H1 (cell line): ENCODE measurements at regions not wholly inside any gene's neighbourhood (a gene's known extent, or its start where the extent isn't known, plus 50 kb on each side); places are given as distances from the start of the nearest gene placed in this dataset.

ENCODE experiments used
- CTCF ChIA-PET: fragments of 300-600 bp; sonication (Branson Sonifier 250); formaldehyde crosslinking; loops from one replicate; lab custom pipeline; 2021; ENCODE audit not compliant: partially characterized antibody; lab: Charles Lee
- POLR2A ChIA-PET: fragments of 300-600 bp; sonication (Branson Sonifier 250); formaldehyde crosslinking; loops from one replicate; lab custom pipeline; 2021; ENCODE audit warnings: inconsistent platforms; ENCODE audit not compliant: partially characterized antibody; lab: Charles Lee
- DNase-seq, 2 experiments: peaks; one replicate each; pipeline versions ENCODE4 v3.0.0 to v3.0.0-alpha.2; 2010 to 2022; ENCODE audit warnings: low spot score in 2 of 2, low read depth in 1 of 2, mixed read lengths in 1 of 2
- FAIRE-seq: peaks from 2 replicates; lab custom pipeline; 2011; peaks lifted over from hg19 to GRCh38; lab: Jason Lieb, UNC
- H2AFZ ChIP-seq: 2 replicates; pipeline ENCODE4 v1.8.1; 2012; ENCODE audit warnings: low read length, inconsistent platforms
- H2AK5ac ChIP-seq: 2 replicates; pipeline ENCODE4 v1.6.1; 2013; ENCODE audit warnings: low read depth, low read length
- H2BK120ac ChIP-seq: replicated peaks from 2 replicates; pipeline ENCODE3; 2013; ENCODE audit warnings: low read depth, low read length, inconsistent platforms
- H2BK12ac ChIP-seq: 2 replicates; pipeline ENCODE4 v1.6.1; 2013; ENCODE audit warnings: low read depth, low read length
- H2BK15ac ChIP-seq: 2 replicates; pipeline ENCODE4 v1.6.1; 2013; ENCODE audit warnings: low read length
- H2BK20ac ChIP-seq: 2 replicates; pipeline ENCODE4 v1.6.1; 2013; ENCODE audit warnings: low read length
- H2BK5ac ChIP-seq: 2 replicates; pipeline ENCODE4 v1.6.1; 2013; ENCODE audit warnings: low read depth, low read length
- H3K14ac ChIP-seq: 2 replicates; pipeline ENCODE4 v1.6.1; 2013; ENCODE audit warnings: inconsistent platforms; ENCODE audit not compliant: insufficient read length
- H3K18ac ChIP-seq: 2 replicates; pipeline ENCODE4 v1.6.1; 2013; ENCODE audit warnings: low read length; ENCODE audit errors: extremely low read depth
- H3K23ac ChIP-seq: 2 replicates; pipeline ENCODE4 v1.6.1; 2013; ENCODE audit warnings: inconsistent platforms; ENCODE audit not compliant: insufficient read length
- H3K23me2 ChIP-seq: 2 replicates; pipeline ENCODE4 v1.6.1; 2013; ENCODE audit warnings: low read depth, low read length
- H3K27ac ChIP-seq: 2 replicates; pipeline ENCODE4 v1.6.1; 2011; ENCODE audit warnings: low read depth, low read length, inconsistent platforms
- H3K27me3 ChIP-seq, 4 experiments: replicated peaks in 1 of 4; 1 replicate in 1 of 4; 2 replicates in 3 of 4; pipeline versions ENCODE4 v1.6.1 to v1.8.1; 2011 to 2013; ENCODE audit warnings: low read length in 3 of 4, mild to moderate bottlenecking in 3 of 4, inconsistent platforms in 2 of 4, mixed read lengths in 2 of 4, moderate library complexity in 1 of 4; ENCODE audit not compliant: control insufficient read depth in 3 of 4, insufficient read depth in 3 of 4; ENCODE audit errors: extremely low read depth in 1 of 4
- H3K36me3 ChIP-seq, 4 experiments: 2 replicates each; pipeline versions ENCODE4 v1.6.1 to v1.8.1; 2011 to 2013; ENCODE audit warnings: mild to moderate bottlenecking in 4 of 4, low read length in 3 of 4, moderate library complexity in 2 of 4, control low read depth in 1 of 4, inconsistent platforms in 1 of 4; ENCODE audit not compliant: insufficient read depth in 4 of 4, control insufficient read depth in 2 of 4
- H3K4ac ChIP-seq: replicated peaks from 2 replicates; pipeline ENCODE3; 2013; ENCODE audit warnings: low read length, low read depth, mixed read lengths, inconsistent platforms; ENCODE audit not compliant: insufficient read length
- H3K4me1 ChIP-seq, 4 experiments: replicated peaks in 1 of 4; 1 replicate in 1 of 4; 2 replicates in 3 of 4; pipeline versions ENCODE4 v1.6.1 to v1.8.1; 2011 to 2013; ENCODE audit warnings: low read length in 3 of 4, inconsistent platforms in 2 of 4, mixed read lengths in 1 of 4; ENCODE audit not compliant: insufficient read depth in 4 of 4, control insufficient read depth in 3 of 4
- H3K4me2 ChIP-seq, 2 experiments: 2 replicates each; pipeline versions ENCODE4 v1.6.1 to v1.8.1; 2011 to 2013; ENCODE audit warnings: low read depth in 2 of 2, low read length in 2 of 2, control low read depth in 1 of 2, inconsistent platforms in 1 of 2, mild to moderate bottlenecking in 1 of 2; ENCODE audit not compliant: insufficient read depth in 1 of 2
- H3K4me3 ChIP-seq, 4 experiments: fragments of 200-600, 300-600 bp in 1 of 4; sonication (generic), shearing (Covaris generic), sonication (Bioruptor Twin) in 1 of 4; 2 replicates each; pipeline versions ENCODE4 v1.5.1 to v1.8.1; 2011 to 2016; ENCODE audit warnings: low read length in 4 of 4, low read depth in 3 of 4, control low read depth in 2 of 4, inconsistent platforms in 2 of 4, mild to moderate bottlenecking in 2 of 4, mixed read lengths in 1 of 4, moderate library complexity in 1 of 4; ENCODE audit not compliant: insufficient read depth in 2 of 4; ENCODE audit errors: extremely low read depth in 1 of 4
- H3K56ac ChIP-seq: replicated peaks from 2 replicates; pipeline ENCODE3; 2013; ENCODE audit warnings: low read depth, mild to moderate bottlenecking, mixed read lengths, low read length, inconsistent platforms; ENCODE audit not compliant: insufficient read length
- H3K79me1 ChIP-seq: 2 replicates; pipeline ENCODE4 v1.6.1; 2013; ENCODE audit warnings: low read depth, low read length, control low read depth
- H3K79me2 ChIP-seq, 2 experiments: 2 replicates each; pipeline versions ENCODE4 v1.6.1 to v1.8.1; 2012 to 2013; ENCODE audit warnings: low read length in 2 of 2, mild to moderate bottlenecking in 2 of 2, inconsistent platforms in 1 of 2; ENCODE audit not compliant: insufficient read depth in 2 of 2, control insufficient read depth in 1 of 2
- H3K9ac ChIP-seq, 4 experiments: replicated peaks in 1 of 4; 1 replicate in 1 of 4; 2 replicates in 3 of 4; pipeline versions ENCODE4 v1.6.1 to v1.8.1; 2011 to 2013; ENCODE audit warnings: low read depth in 3 of 4, low read length in 3 of 4, control low read depth in 2 of 4, mild to moderate bottlenecking in 2 of 4, moderate library complexity in 2 of 4, inconsistent platforms in 1 of 4; ENCODE audit errors: extremely low read depth in 1 of 4
- H3K9me3 ChIP-seq, 2 experiments: 2 replicates each; pipeline versions ENCODE4 v1.6.1 to v1.8.1; 2012 to 2013; ENCODE audit warnings: mild to moderate bottlenecking in 2 of 2, moderate library complexity in 2 of 2, control low read depth in 1 of 2, inconsistent platforms in 1 of 2, low read depth in 1 of 2, low read length in 1 of 2, mixed read lengths in 1 of 2; ENCODE audit not compliant: insufficient read depth in 2 of 2
- H4K20me1 ChIP-seq, 2 experiments: replicated peaks in 1 of 2; 2 replicates each; pipeline versions ENCODE3 to v1.8.1; 2011 to 2013; ENCODE audit warnings: inconsistent platforms in 2 of 2, low read length in 2 of 2, mild to moderate bottlenecking in 1 of 2; ENCODE audit not compliant: insufficient read depth in 2 of 2, control insufficient read depth in 1 of 2
- H4K5ac ChIP-seq: 2 replicates; pipeline ENCODE4 v1.6.1; 2013; ENCODE audit warnings: low read length, low read depth, mixed read lengths, inconsistent platforms; ENCODE audit not compliant: insufficient read length
- H4K8ac ChIP-seq: 2 replicates; pipeline ENCODE4 v1.8.0; 2013; ENCODE audit warnings: mild to moderate bottlenecking, moderate library complexity, low read length, inconsistent platforms; ENCODE audit not compliant: insufficient read depth; ENCODE audit errors: extremely low read depth
- H4K91ac ChIP-seq: replicated peaks from 2 replicates; pipeline ENCODE3; 2013; ENCODE audit warnings: low read length, mixed read lengths, inconsistent platforms; ENCODE audit not compliant: insufficient read length
- CREB1 ChIP-seq: IDR thresholded peaks from 2 replicates; pipeline ENCODE4 v1.6.1; 2012; ENCODE audit warnings: inconsistent platforms
- EP300 ChIP-seq, 2 experiments: IDR thresholded peaks; 1 replicate in 1 of 2; 2 replicates in 1 of 2; pipeline ENCODE4 v1.6.1; 2011 to 2012; ENCODE audit warnings: low read depth in 2 of 2, low read length in 2 of 2, mild to moderate bottlenecking in 2 of 2, borderline replicate concordance in 1 of 2, inconsistent platforms in 1 of 2, moderate library complexity in 1 of 2
- WGBS, 2 experiments: shearing (Covaris generic) in 1 of 2; methylation state at CpG; one replicate each; pipeline versions ENCODE4 v1.1.6 to v1.1.7; 2013 to 2015; ENCODE audit warnings: low lambda C conversion rate in 2 of 2, mixed read lengths in 2 of 2, inconsistent platforms in 1 of 2, low coverage in 1 of 2, missing lambda C conversion rate in 1 of 2; ENCODE audit not compliant: insufficient replicate concordance in 2 of 2, insufficient coverage in 1 of 2, insufficient read length in 1 of 2; ENCODE audit errors: extremely low coverage in 1 of 2, missing lambda C conversion rate in 1 of 2; 5-methylcytosine and 5-hydroxymethylcytosine counted together

GRCh38 chr6:108780784-108781183 lies 67.4 kb upstream of the ARMC2 start:
- Histone ChIP-seq H3K9ac (no peak overlapping the region), H4K20me1 (no peaks in the 10 kb centered on the region), H3K79me2 (no peaks in the 10 kb centered on the region), H2AFZ (no peak overlapping the region), H2BK120ac (no peak overlapping the region), H3K9me3 (no peaks in the 10 kb centered on the region), H3K14ac (no peak overlapping the region), H4K5ac (no peak overlapping the region), H3K36me3 (no peaks in the 10 kb centered on the region), H3K23me2 (peaks cover 5% of the 10 kb centered on the region), H3K4me3 (peak overlapping the region in 1 of 4 experiments; percentile 63; a peak in 2 of 8 replicates), H2BK15ac (0 out of 2 replicates have a peak overlapping the region, but pooled peaks have one; percentile 1), H2BK20ac (peak overlapping the region; percentile 75; the same call in 1 of the 2 replicates), H3K4ac (no peak overlapping the region), H3K18ac (peak overlapping the region; percentile 93; the same call in 1 of the 2 replicates), H4K91ac (peak overlapping the region; percentile 91), H2AK5ac (peak overlapping the region; percentile 83; the same call in 1 of the 2 replicates), H3K4me1 (peaks cover 0 to 14% (median 13%) of the 10 kb centered on the region in 4 experiments; a peak in 6 of 7 replicates), H3K27ac (no peak overlapping the region), H2BK12ac (peak overlapping the region; percentile 89; the same call in 1 of the 2 replicates), H3K4me2 (peak overlapping the region; percentile 92 to 95), H3K23ac (no peak overlapping the region), H3K27me3 (peaks cover 0 to 5% (median 3%) of the 10 kb centered on the region in 4 experiments; a peak in 3 of 7 replicates), H3K79me1 (no peaks in the 10 kb centered on the region), H3K56ac (no peak overlapping the region), H2BK5ac (peak overlapping the region; percentile 58; the same call in 1 of the 2 replicates), H4K8ac (no peak overlapping the region)
- DNase-seq (peak in 1 of 2 experiments; percentile 53), FAIRE-seq (no peak)
- ChIA-PET POLR2A (interaction anchor here (1.0 to 1.6 kb wide), 3 partner anchors 13 to 220 kb away, joined by 3 read pairs; partner anchors contain the start of gene FOXO3), CTCF (interaction anchor here (0.7 to 2.5 kb wide), 4 partner anchors 14 to 238 kb away, joined by 3 to 11 read pairs (median 3); no protein-coding TSS in a partner anchor)
- 66% methylated on average over 4 of the region's 6 CpGs; no CpG with 5 or more reads in 1 of the 2 experiments for WGBS, 2 experiments
- TF ChIP-seq EP300 (IDR thresholded peaks at IDR 0.05; ENCODE audit: borderline replicate concordance in 1 of 2, low read depth in 2 of 2, low read length in 2 of 2) (no peak), CREB1 (no peak)
